Neural cell (in vitro differentiated cells): ENCODE measurements at regions not wholly inside any gene's neighbourhood (a gene's known extent, or its start where the extent isn't known, plus 50 kb on each side); places are given as distances from the start of the nearest gene placed in this dataset.

Experiments used
- CTCF ChIP-seq: fragments of 450-650 bp; IDR thresholded peaks from 2 replicates; pipeline ENCODE4 v1.5.1; 2014; ENCODE audit warnings: antibody characterized with exemption, mild to moderate bottlenecking, moderate library complexity; ENCODE audit not compliant: poor library complexity, severe bottlenecking
- EP300 ChIP-seq: fragments of 450-650 bp; conservative IDR thresholded peaks from 2 replicates; pipeline ENCODE4 v1.6.1; 2014; ENCODE audit warnings: antibody characterized with exemption, mild to moderate bottlenecking, moderate library complexity; ENCODE audit not compliant: poor library complexity, severe bottlenecking
- RAD21 ChIP-seq: fragments of 450-650 bp; conservative IDR thresholded peaks from 2 replicates; pipeline ENCODE4 v1.6.1; 2014; ENCODE audit warnings: antibody characterized with exemption, mild to moderate bottlenecking, moderate library complexity
- REST ChIP-seq: IDR thresholded peaks from 2 replicates; pipeline ENCODE4 v1.6.1; 2012; ENCODE audit warnings: borderline replicate concordance

- TF ChIP-seq REST (no peak), CTCF (no peak), RAD21 (no peak), EP300 (no peak)
Measured at GRCh38 chr18:5630057-5630899, 86.5 kb upstream of the EPB41L3 start.
